ENCODE measurements at regions not wholly inside any gene's neighbourhood (a gene's known extent, or its start where the extent isn't known, plus 50 kb on each side); places are given as distances from the start of the nearest gene placed in this dataset.

DNA sequence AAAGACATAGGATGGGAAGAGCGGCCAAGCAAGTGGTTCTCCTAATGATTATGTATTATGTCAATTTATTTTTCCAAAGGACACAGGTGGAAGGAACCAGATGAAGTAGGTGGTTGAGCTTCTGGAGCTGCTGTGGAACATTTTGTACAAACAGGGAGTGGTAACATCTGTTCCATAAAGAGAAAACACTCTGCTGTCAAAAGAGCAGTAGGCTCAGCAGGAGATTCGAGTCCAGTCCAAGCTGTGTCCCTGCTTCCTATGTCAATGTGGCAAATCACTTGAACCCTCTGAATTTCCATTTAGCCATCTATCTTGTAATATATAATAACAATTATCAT lies 448.0 kb upstream of the ANKRD30A start:
- no peak overlapping the region for H3K4me3 ChIP-seq (ENCODE audit: low read depth, low read length)
- TF ChIP-seq, protein P1, sequence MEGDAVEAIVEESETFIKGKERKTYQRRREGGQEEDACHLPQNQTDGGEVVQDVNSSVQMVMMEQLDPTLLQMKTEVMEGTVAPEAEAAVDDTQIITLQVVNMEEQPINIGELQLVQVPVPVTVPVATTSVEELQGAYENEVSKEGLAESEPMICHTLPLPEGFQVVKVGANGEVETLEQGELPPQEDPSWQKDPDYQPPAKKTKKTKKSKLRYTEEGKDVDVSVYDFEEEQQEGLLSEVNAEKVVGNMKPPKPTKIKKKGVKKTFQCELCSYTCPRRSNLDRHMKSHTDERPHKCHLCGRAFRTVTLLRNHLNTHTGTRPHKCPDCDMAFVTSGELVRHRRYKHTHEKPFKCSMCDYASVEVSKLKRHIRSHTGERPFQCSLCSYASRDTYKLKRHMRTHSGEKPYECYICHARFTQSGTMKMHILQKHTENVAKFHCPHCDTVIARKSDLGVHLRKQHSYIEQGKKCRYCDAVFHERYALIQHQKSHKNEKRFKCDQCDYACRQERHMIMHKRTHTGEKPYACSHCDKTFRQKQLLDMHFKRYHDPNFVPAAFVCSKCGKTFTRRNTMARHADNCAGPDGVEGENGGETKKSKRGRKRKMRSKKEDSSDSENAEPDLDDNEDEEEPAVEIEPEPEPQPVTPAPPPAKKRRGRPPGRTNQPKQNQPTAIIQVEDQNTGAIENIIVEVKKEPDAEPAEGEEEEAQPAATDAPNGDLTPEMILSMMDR (IDR thresholded peaks at IDR 0.05; ENCODE audit: borderline replicate concordance, insufficient read depth, low read depth, low read length): no peak

DNA sequence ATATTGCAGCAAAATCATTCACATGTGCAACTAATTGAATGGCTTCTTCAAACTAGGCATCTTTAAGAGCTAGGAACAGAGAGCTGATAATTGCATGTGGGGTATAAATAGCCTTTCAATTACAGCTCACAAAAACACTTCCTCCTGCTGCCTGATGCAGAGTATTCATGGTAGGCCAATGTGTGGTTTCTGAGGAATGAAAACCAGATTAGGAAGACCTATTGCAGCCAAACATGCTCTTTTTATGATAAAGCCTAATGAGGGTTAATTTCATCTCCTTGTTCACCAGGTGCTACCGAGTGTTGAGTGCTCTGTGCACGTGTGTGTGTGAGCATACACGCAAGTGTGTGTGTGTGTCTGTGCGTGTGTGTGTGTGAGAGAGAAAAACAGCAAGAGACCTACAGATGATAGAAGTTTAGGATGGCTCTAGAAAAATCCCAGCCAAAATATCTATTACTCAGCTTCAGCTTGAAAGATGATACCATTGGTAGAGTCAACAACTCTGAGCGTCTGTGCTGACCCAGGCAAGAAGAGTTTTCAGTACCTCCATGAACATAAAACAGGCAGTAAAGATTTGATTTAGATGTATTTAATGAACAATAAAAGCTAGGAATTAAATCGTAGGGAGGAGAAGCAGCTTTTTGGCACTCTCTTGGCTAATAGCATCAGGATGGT lies 448.5 kb upstream of the ANKRD30A start:
- TF ChIP-seq, protein P1 (IDR thresholded peaks at IDR 0.05; ENCODE audit: borderline replicate concordance, insufficient read depth, low read depth, low read length): no peak
- H3K4me3 ChIP-seq (ENCODE audit: low read depth, low read length): no peak overlapping the region

DNA sequence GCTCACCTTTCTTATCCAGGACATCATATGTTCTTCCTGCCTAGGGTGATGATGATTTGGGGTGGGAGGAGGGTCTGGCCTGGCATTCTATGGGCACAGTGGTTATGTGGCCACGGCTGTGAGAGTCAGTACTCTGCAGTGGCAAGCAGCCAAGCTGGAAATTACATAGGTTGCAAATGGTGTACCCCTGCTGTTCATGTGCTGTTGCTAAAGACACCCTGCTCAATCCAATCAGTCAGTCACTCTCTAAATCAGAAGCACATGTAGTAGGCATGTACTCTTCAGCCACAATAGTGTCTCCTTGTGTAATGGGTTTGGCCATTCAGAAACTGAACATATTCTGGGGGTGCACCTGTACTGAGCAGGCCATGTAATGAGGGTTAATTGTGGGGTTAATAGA lies 449.1 kb upstream of the ANKRD30A start:
- TF ChIP-seq, protein P1 (IDR thresholded peaks at IDR 0.05; ENCODE audit: borderline replicate concordance, insufficient read depth, low read depth, low read length): no peak
- no peak overlapping the region for H3K4me3 ChIP-seq (ENCODE audit: low read depth, low read length)

DNA sequence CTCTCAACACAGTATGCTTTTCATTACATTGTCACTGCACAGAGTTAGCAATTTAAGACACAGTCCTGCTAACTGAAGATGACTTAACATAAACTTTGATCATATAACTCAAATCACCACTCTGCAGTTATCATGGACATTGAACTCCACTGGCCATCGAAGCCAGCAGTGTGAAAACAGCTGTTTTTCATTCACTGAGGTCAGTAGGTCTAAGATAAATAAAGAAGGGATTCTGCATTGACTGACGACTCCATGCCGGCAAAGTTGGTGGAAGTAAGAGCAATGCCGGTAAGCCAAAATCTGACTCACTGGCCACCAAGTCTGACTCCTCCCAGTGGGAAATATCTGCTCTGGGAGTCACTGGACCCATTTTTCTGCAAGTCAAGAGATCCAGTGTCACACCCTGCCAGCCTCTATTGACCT lies 449.9 kb upstream of the ANKRD30A start:
- TF ChIP-seq, protein P1 (IDR thresholded peaks at IDR 0.05; ENCODE audit: borderline replicate concordance, insufficient read depth, low read depth, low read length): no peak
- no peak overlapping the region for H3K4me3 ChIP-seq (ENCODE audit: low read depth, low read length)

DNA sequence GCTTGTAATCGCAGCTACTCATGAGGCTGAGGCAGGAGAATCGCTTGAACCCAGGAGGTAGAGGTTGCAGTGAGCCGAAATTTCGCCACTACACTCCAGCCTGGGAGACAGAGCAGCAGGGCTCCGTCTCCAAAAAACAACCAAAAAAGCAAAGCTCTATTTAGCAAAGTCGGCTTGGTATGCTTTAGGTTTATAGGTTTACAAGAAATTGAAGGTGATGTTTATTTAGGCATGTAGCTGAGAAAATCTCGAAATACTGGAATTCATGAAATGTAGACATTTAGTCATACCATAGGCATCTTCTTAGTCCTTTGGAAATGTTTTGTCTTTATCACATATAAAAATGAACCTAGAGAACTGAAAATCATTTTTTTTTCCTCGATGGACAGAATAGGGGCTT lies 453.8 kb upstream of the ANKRD30A start:
- TF ChIP-seq, protein P1 (IDR thresholded peaks at IDR 0.05; ENCODE audit: borderline replicate concordance, insufficient read depth, low read depth, low read length): no peak
- H3K4me3 ChIP-seq (ENCODE audit: low read depth, low read length): no peak overlapping the region

DNA sequence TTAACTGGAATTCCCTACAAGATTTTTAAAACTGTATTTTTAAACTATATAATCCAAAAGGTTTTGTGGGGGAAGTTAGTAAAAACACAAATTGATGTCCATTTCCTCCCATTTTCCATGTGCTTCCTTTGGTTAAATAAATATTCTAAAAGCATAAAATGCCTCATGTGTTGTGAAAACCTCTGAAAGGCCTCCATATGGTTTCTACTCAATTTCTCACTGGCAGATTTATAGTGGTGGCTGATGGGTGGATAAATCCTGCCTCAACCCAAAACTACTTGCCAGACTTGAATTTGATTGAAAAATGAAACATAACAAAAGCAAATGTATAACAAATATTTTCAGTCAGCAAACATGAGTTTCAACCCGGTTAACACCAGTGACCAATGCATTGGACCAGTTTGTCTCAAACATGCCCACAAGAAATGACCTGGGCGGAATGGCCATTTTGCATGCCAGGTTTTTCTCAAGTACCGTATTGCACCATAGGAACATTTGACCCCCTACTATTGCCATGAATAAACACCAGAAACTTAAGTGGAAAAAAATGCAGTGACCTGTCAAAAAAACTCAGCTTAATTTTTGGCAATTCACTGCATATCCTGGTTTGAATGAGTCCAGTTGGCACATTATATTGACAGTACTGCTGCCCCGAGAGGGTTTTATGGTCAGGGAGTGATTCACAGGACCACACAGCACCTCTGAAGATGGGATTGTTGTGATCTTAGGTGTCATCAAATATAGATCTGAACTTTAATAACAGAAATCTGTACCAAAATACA lies 454.6 kb upstream of the ANKRD30A start:
- TF ChIP-seq, protein P1 (IDR thresholded peaks at IDR 0.05; ENCODE audit: borderline replicate concordance, insufficient read depth, low read depth, low read length): no peak
- no peak overlapping the region for H3K4me3 ChIP-seq (ENCODE audit: low read depth, low read length)

All from GM12875 (cell line).